NCI-H748 (cell line): ENCODE measurements at regions not wholly inside any gene's neighbourhood (a gene's known extent, or its start where the extent isn't known, plus 50 kb on each side); places are given as distances from the start of the nearest gene placed in this dataset.
A peak's percentile ranks its signal among the peaks of the same experiment; 100 is the strongest.
"Not testable (repeated sequence)": the region's sequence is repeated elsewhere in the genome, so short reads cannot be mapped to it uniquely, and the experiment has no call there.

Experiments used
- DNase-seq: peaks from one replicate; lab custom pipeline; 2025; ENCODE audit not compliant: unreplicated experiment; lab: John Stamatoyannopoulos, UW

DNA sequence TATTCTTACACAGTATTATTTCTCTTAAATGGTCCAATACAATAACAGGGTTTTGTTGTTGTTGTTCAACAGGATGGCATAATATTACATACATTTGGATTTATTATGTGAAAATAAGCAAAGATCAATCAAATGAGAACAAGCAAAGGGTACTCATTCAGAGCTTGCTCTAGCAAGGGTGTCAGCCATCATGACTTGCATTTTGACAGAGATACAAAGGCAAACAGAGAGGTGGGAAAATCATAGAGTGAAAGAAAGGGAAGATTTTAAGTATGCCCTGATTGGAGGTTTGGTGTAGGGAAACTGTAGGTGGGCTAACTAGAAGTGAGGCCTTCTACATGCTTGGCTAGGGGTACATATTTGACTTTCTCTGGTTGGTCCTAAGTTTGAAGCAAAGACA lies 109.1 kb upstream of the BCHE start:
- no peak for DNase-seq

- DNase-seq: no peak
Measured at GRCh38 chr3:165938986-165939540, 101.8 kb upstream of the BCHE start.

DNA sequence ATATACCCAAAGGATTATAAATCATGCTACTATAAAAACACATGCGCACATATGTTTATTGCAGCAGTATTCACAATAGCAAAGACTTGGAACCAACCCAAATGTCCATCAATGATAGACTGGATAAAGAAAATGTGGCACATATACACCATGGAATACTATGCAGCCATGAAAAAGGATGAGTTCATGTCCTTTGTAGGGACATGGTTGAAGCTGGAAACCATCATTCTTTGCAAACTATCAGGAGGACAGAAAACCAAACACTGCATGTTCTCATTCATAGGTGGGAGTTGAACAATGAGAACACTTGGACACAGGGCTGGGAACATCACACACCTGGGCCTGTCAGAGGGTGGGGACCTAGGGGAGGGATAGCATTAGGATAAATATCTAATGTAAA lies 98.9 kb upstream of the BCHE start:
- DNase-seq: not testable (repeated sequence)

GRCh38 chr3:165924301-165924791 lies 87.1 kb upstream of the BCHE start:
- not testable (repeated sequence) for DNase-seq

DNA sequence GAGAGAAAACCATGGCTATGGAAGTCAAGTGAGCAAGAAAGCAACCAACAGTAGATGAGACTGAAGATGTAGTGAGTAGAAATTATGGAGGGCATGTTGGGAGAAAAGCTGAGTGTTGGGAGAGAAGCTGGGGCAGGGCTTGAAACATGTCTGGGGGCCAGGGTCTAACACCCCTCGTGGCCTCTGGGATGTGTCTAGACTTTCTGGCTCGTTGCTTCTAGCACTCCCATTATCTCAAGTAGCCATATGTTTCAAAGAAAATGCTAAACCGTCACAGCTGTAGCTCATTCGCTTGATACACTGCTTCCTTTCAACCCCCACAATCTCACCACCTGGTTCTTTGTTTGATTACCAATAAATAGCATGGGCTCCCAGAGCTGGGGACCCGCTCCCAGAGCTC lies 83.8 kb upstream of the BCHE start:
- DNase-seq: no peak

DNA sequence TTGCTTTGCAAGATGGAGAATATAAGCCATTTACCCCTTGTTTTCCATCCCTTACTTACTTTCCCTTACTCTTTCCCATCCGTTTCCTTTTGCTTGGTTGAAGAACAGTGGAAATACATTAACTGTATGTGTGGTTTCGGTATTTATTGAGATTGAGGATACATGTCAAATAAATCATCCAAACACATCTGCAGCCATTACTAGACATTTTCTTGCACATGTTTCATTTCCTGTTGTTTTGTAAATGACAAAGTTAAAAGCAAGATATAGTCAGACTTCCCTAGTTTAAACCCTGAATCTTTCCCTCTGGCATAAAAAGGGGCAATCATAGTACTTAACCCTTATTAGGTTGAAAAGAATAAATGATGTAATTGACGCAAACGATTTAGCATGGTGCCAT lies 82.1 kb upstream of the BCHE start:
- DNase-seq: no peak

- no peak for DNase-seq
Measured at GRCh38 chr3:165918657-165918979, 81.4 kb upstream of the BCHE start.

- not testable (repeated sequence) for DNase-seq
Measured at GRCh38 chr3:165917938-165918656, 80.9 kb upstream of the BCHE start.

DNA sequence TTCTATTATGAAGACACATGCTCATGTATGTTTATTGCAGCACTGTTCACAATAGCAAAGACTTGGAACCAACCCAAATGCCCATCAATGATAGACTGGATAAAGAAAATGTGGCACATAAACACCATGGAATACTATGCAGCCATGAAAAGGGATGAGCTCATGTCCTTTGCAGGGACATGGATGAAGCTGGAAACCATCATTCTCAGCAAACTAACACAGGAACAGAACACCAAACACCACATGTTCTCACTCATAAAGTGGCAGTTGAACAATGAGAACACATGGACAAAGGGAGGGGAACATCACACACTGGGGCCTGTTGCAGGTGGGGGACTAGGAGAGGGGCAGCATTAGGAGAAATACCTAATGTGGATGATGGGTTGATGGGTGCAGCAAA lies 77.9 kb upstream of the BCHE start:
- DNase-seq: not testable (repeated sequence)

GRCh38 chr3:165903885-165904630 lies 66.8 kb upstream of the BCHE start:
- DNase-seq: no peak

DNA sequence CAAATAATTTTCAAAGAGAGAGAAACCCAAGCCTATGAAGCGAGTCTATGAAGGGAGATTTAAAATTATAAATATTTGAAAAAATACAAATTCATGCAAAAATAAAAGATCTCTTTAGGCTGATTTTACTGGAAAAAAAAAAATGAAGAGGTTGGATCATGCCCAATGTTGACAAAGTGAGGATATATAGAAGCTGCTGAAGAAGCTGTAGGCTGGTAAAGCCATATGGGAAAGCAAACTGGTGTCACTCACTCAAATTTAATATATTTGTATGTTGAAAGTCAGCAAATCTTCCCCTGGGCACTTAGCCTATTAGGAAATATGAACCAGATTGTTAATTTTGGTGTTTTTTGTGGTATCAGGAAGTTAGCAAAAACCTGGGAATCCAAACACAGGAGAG lies 61.8 kb upstream of the BCHE start:
- DNase-seq: no peak

- no peak for DNase-seq
Measured at GRCh38 chr3:165897137-165897536, 59.9 kb upstream of the BCHE start.

DNA sequence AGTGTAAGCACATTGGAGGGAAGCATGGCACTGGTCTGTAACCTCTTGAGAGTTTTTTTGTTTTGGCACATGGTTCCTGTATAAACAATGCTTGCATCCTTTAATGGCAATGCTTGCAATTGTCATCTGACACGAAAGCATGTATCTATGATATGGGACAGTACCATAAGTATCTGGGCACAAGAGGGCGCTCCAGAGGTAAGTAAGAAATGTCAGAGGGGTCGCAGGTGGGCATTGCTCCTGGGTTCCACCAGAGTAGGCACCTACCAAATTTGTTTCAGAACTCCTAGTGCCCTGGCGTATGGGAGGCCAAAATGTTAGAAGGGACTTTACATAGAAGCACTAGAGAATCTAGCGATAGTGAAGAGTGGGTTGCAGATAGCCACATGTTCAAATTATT lies 58.7 kb upstream of the BCHE start:
- peak; percentile 49 for DNase-seq

GRCh38 chr3:165892565-165892964 lies 55.3 kb upstream of the BCHE start:
- no peak for DNase-seq
